H1 (cell line): ENCODE measurements at regions not wholly inside any gene's neighbourhood (a gene's known extent, or its start where the extent isn't known, plus 50 kb on each side); places are given as distances from the start of the nearest gene placed in this dataset.

Source experiments
- BACH1 ChIP-seq: IDR thresholded peaks from 2 replicates; pipeline ENCODE4 v1.6.1; 2012; ENCODE audit warnings: low read length, improper control_type of control experiment
- CREB1 ChIP-seq: IDR thresholded peaks from 2 replicates; pipeline ENCODE4 v1.6.1; 2012; ENCODE audit warnings: inconsistent platforms
- EZH2 ChIP-seq: fragments of 200-600 bp; sonication (generic); IDR thresholded peaks from 2 replicates; pipeline ENCODE4 v1.7.1; 2012; ENCODE audit warnings: low read depth, mild to moderate bottlenecking, moderate library complexity, low read length, inconsistent platforms; ENCODE audit not compliant: severe bottlenecking
- POLR2A ChIP-seq, 2 experiments: IDR thresholded peaks; 1 replicate in 1 of 2; 2 replicates in 1 of 2; pipeline ENCODE4 v1.6.1; 2011; ENCODE audit warnings: low read depth in 2 of 2, low read length in 2 of 2, mild to moderate bottlenecking in 2 of 2; ENCODE audit errors: control extremely low read depth in 1 of 2

DNA sequence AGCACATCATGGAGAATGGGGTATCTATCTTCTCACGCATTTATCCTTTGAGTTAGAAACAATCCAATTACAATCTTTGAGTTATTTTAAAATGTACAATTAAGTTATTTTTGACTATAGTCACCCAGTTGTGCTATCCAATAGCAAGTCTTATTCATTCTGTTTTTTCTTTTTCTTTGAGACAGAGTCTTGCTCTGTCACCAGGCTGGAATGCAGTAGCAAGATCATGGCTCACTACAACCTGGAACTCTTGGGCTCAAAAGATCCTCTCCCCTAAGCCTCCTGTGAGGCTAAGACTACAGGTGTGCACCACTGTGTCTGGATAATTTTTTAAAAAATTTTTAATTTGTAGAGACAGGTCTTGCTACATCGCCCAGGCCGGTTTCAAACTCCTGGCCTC is 201.5 kb upstream of the ZNF217 start:
- TF ChIP-seq POLR2A (IDR thresholded peaks at IDR 0.05; ENCODE audit: control extremely low read depth in 1 of 2, low read depth in 2 of 2, low read length in 2 of 2) (no peak), CREB1 (no peak), BACH1 (no peak), EZH2 (no peak)
